IMR-90 (cell line): ENCODE measurements at regions not wholly inside any gene's neighbourhood (a gene's known extent, or its start where the extent isn't known, plus 50 kb on each side); places are given as distances from the start of the nearest gene placed in this dataset.

ENCODE experiments used
- ATAC-seq: fragments of 200-7000 bp; cut with Tn5 transposase; 2 replicates; pipeline ENCODE4 v1.9.1; 2020; ENCODE audit warnings: low read depth, mild to moderate bottlenecking, moderate library complexity
- BruUV-seq: library from RNA; stranded (reverse); fragments of 400-500 nt; replicated peaks from 2 replicates; lab custom pipeline; 2021; lab: Mats Ljungman, UMichigan
- CTCF ChIA-PET: fragments of 300-600 bp; formaldehyde crosslinking; extraction: SDS; loops from one replicate; lab custom pipeline; 2021; ENCODE audit warnings: antibody characterized with exemption; lab: Yijun Ruan, JAX
- POLR2A ChIA-PET: fragments of 300-600 bp; sonication (Branson Sonifier 250); formaldehyde crosslinking; loops from one replicate; lab custom pipeline; 2022; ENCODE audit warnings: antibody characterized with exemption; ENCODE audit not compliant: unreplicated experiment; lab: Charles Lee
- DNase-seq: peaks from one replicate; pipeline ENCODE4 v3.0.0; 2013
- H2AFZ ChIP-seq: replicated peaks from 2 replicates; pipeline ENCODE3; 2013; ENCODE audit warnings: low read length, mild to moderate bottlenecking; ENCODE audit not compliant: poor library complexity
- H2AK5ac ChIP-seq: 2 replicates; pipeline ENCODE4 v1.6.1; 2013; ENCODE audit warnings: low read depth, low read length, inconsistent platforms
- H2AK9ac ChIP-seq: replicated peaks from 2 replicates; pipeline ENCODE3; 2013; ENCODE audit warnings: mild to moderate bottlenecking, low read depth, low read length, moderate library complexity; ENCODE audit not compliant: poor library complexity
- H2BK120ac ChIP-seq: 2 replicates; pipeline ENCODE4 v1.6.1; 2013; ENCODE audit warnings: low read depth, low read length, inconsistent platforms
- H2BK15ac ChIP-seq: 3 replicates; pipeline ENCODE4 v1.6.1; 2013; ENCODE audit warnings: low read depth, low read length, inconsistent platforms
- H2BK20ac ChIP-seq: 2 replicates; pipeline ENCODE4 v1.6.1; 2013; ENCODE audit warnings: low read depth, mild to moderate bottlenecking, inconsistent platforms, low read length, moderate library complexity
- H2BK5ac ChIP-seq: 2 replicates; pipeline ENCODE4 v1.6.1; 2013; ENCODE audit warnings: mild to moderate bottlenecking, low read depth, low read length, inconsistent platforms; ENCODE audit not compliant: poor library complexity, severe bottlenecking
- H3K14ac ChIP-seq: replicated peaks from 2 replicates; pipeline ENCODE4 v1.6.1; 2013; ENCODE audit warnings: low read depth, low read length, inconsistent platforms
- H3K18ac ChIP-seq: 2 replicates; pipeline ENCODE4 v1.6.1; 2013; ENCODE audit warnings: low read depth, low read length, control low read depth
- H3K23ac ChIP-seq: 2 replicates; pipeline ENCODE4 v1.6.1; 2013; ENCODE audit warnings: low read depth, low read length, inconsistent platforms
- H3K27ac ChIP-seq: 2 replicates; pipeline ENCODE4 v1.5.1; 2013; ENCODE audit warnings: mild to moderate bottlenecking, control low read depth, low read length; ENCODE audit not compliant: insufficient read depth
- H3K27me3 ChIP-seq: 2 replicates; pipeline ENCODE4 v1.6.1; 2013; ENCODE audit warnings: low read length; ENCODE audit not compliant: control insufficient read depth, insufficient read depth
- H3K36me3 ChIP-seq: 2 replicates; pipeline ENCODE4 v1.6.1; 2013; ENCODE audit warnings: low read length, mixed read lengths; ENCODE audit not compliant: control insufficient read depth, insufficient read depth
- H3K4ac ChIP-seq: 2 replicates; pipeline ENCODE4 v1.6.1; 2013; ENCODE audit warnings: low read depth, low read length, inconsistent platforms
- H3K4me1 ChIP-seq: 2 replicates; pipeline ENCODE4 v1.6.1; 2013; ENCODE audit warnings: low read length, mixed read lengths; ENCODE audit not compliant: control insufficient read depth, insufficient read depth
- H3K4me2 ChIP-seq: 2 replicates; pipeline ENCODE4 v1.6.1; 2013; ENCODE audit warnings: low read depth, mild to moderate bottlenecking, control low read depth, low read length, moderate library complexity
- H3K4me3 ChIP-seq: 2 replicates; pipeline ENCODE4 v1.5.1; 2013; ENCODE audit warnings: low read depth, mild to moderate bottlenecking, control low read depth, low read length, moderate library complexity; ENCODE audit not compliant: insufficient read depth
- H3K56ac ChIP-seq: 2 replicates; pipeline ENCODE4 v1.6.1; 2013; ENCODE audit warnings: low read length, inconsistent platforms; ENCODE audit not compliant: insufficient read depth; ENCODE audit errors: extremely low read depth
- H3K79me1 ChIP-seq, 2 experiments: 2 replicates each; pipeline ENCODE4 v1.6.1; 2013; ENCODE audit warnings: low read length in 2 of 2, inconsistent platforms in 1 of 2, low read depth in 1 of 2
- H3K9ac ChIP-seq: 2 replicates; pipeline ENCODE4 v1.6.1; 2013; ENCODE audit warnings: low read depth, low read length, control low read depth
- H3K9me1 ChIP-seq: 2 replicates; pipeline ENCODE4 v1.6.1; 2013; ENCODE audit warnings: low read length, inconsistent platforms; ENCODE audit not compliant: insufficient read depth
- H3K9me3 ChIP-seq: 2 replicates; pipeline ENCODE4 v1.6.1; 2013; ENCODE audit warnings: low read length; ENCODE audit not compliant: control insufficient read depth, insufficient read depth
- H4K20me1 ChIP-seq: 2 replicates; pipeline ENCODE4 v1.6.1; 2013; ENCODE audit warnings: low read length, inconsistent platforms; ENCODE audit not compliant: insufficient read depth
- H4K5ac ChIP-seq: 2 replicates; pipeline ENCODE4 v1.6.1; 2013; ENCODE audit warnings: mild to moderate bottlenecking, low read depth, low read length, control low read depth
- H4K8ac ChIP-seq, 2 experiments: 2 replicates each; pipeline ENCODE4 v1.6.1; 2013; ENCODE audit warnings: low read depth in 2 of 2, low read length in 2 of 2, control low read depth in 1 of 2, inconsistent platforms in 1 of 2
- H4K91ac ChIP-seq: 2 replicates; pipeline ENCODE4 v1.6.1; 2013; ENCODE audit warnings: low read depth, low read length, inconsistent platforms; ENCODE audit not compliant: insufficient read depth
- BHLHE40 ChIP-seq: fragments of 150-350 bp; IDR thresholded peaks from 2 replicates; pipeline ENCODE4 v1.6.1; 2016; ENCODE audit warnings: mild to moderate bottlenecking, low read depth, low read length
- CEBPB ChIP-seq: IDR thresholded peaks from 2 replicates; pipeline ENCODE4 v1.6.1; 2012; ENCODE audit warnings: low read depth, low read length, improper control_type of control experiment
- CHD1 ChIP-seq: IDR thresholded peaks from 2 replicates; pipeline ENCODE4 v1.6.1; 2012; ENCODE audit warnings: low read depth, low read length, improper control_type of control experiment
- FOS ChIP-seq: fragments of 150-350 bp; IDR thresholded peaks from 2 replicates; pipeline ENCODE4 v1.6.1; 2016; ENCODE audit warnings: low read depth, low read length
- MAFK ChIP-seq: IDR thresholded peaks from 2 replicates; pipeline ENCODE4 v1.6.1; 2012; ENCODE audit warnings: low read depth, low read length, improper control_type of control experiment
- MAZ ChIP-seq: IDR thresholded peaks from 2 replicates; pipeline ENCODE4 v1.6.1; 2012; ENCODE audit warnings: low read depth, mild to moderate bottlenecking, low read length, improper control_type of control experiment, moderate library complexity, borderline replicate concordance
- MXI1 ChIP-seq: IDR thresholded peaks from 2 replicates; pipeline ENCODE4 v1.6.1; 2012; ENCODE audit warnings: low read depth, mild to moderate bottlenecking, low read length, moderate library complexity, borderline replicate concordance
- POLR2A ChIP-seq: IDR thresholded peaks from 2 replicates; pipeline ENCODE4 v1.6.1; 2012; ENCODE audit warnings: mild to moderate bottlenecking, low read depth, low read length
- RAD21 ChIP-seq: IDR thresholded peaks from 2 replicates; pipeline ENCODE4 v1.6.1; 2012; ENCODE audit warnings: low read length, improper control_type of control experiment
- RCOR1 ChIP-seq: IDR thresholded peaks from 2 replicates; pipeline ENCODE4 v1.6.1; 2012; ENCODE audit warnings: mild to moderate bottlenecking, low read length, improper control_type of control experiment; ENCODE audit not compliant: insufficient replicate concordance
- RFX5 ChIP-seq: IDR thresholded peaks from 2 replicates; pipeline ENCODE4 v1.8.0; 2012; ENCODE audit warnings: low read depth, mild to moderate bottlenecking, low read length, moderate library complexity
- SMC3 ChIP-seq: fragments of 150-350 bp; IDR thresholded peaks from 2 replicates; pipeline ENCODE4 v1.6.1; 2016; ENCODE audit warnings: low read depth, mild to moderate bottlenecking, antibody characterized with exemption, low read length, moderate library complexity
- USF2 ChIP-seq: fragments of 150-350 bp; IDR thresholded peaks from 2 replicates; pipeline ENCODE4 v1.6.1; 2017; ENCODE audit warnings: mild to moderate bottlenecking, antibody characterized with exemption, low read length, low read depth
- WGBS, 2 experiments: methylation state at CpG; one replicate each; pipeline versions ENCODE4 v1.1.5 to v1.1.7; 2013; ENCODE audit warnings: missing lambda C conversion rate in 2 of 2; ENCODE audit not compliant: insufficient read length in 1 of 2; ENCODE audit errors: extremely low coverage in 2 of 2; 5-methylcytosine and 5-hydroxymethylcytosine counted together
- dilution Hi-C: fragments of 300-500 bp; cut with HindIII; formaldehyde crosslinking; loops from one replicate; pipeline ENCODE4 v1.14.3; 2018; ENCODE audit warnings: low sequenced_read_pairs; ENCODE audit not compliant: unreplicated experiment
- in situ Hi-C: fragments of 300-500 bp; cut with MboI; formaldehyde crosslinking; loops from 3 replicates; pipeline ENCODE4 v1.14.3; 2019; ENCODE audit warnings: low sequenced_read_pairs, inconsistent platforms, mixed read lengths
- intact Hi-C: fragments of 100-400 bp; cut with micrococcal nuclease; formaldehyde crosslinking; loops from 2 replicates; pipeline ENCODE4 v1.10.0; 2022
- TF ChIP-seq, protein P1 (sequence below): fragments of 150-350 bp; IDR thresholded peaks from 2 replicates; pipeline ENCODE4 v1.6.1; 2016; ENCODE audit warnings: low read depth, mild to moderate bottlenecking, low read length, moderate library complexity, borderline replicate concordance
- TF ChIP-seq, protein P2 (sequence below): conservative IDR thresholded peaks from 2 replicates; pipeline ENCODE4 v1.5.1; 2012; ENCODE audit warnings: mild to moderate bottlenecking, low read depth, low read length, improper control_type of control experiment

- H4K5ac ChIP-seq: no peak overlapping the region
- no TSS peak for BruUV-seq
- WGBS, 2 experiments: no CpG with 5 or more reads among the region's 4 CpGs
- no peaks in the 10 kb centered on the region for H3K27me3 ChIP-seq
- no peak overlapping the region for H2BK5ac ChIP-seq
- intact Hi-C loops: no loop called here
- H2AK9ac ChIP-seq: no peak overlapping the region
- H2BK20ac ChIP-seq: no peak overlapping the region
- no peak for DNase-seq
- POLR2A ChIA-PET: no interaction called here
- in situ Hi-C loops: no loop called here
- no peak overlapping the region for H3K9ac ChIP-seq
- no peaks in the 10 kb centered on the region for H4K20me1 ChIP-seq
- H3K4me1 ChIP-seq: no peaks in the 10 kb centered on the region
- no peak overlapping the region for H3K56ac ChIP-seq
- H4K8ac ChIP-seq: no peak overlapping the region
- no peak overlapping the region for H2BK15ac ChIP-seq
- ATAC-seq: no peak
- no peak overlapping the region for H3K4ac ChIP-seq
- H3K27ac ChIP-seq: no peak overlapping the region
- no peaks in the 10 kb centered on the region for H3K79me1 ChIP-seq
- H3K36me3 ChIP-seq: no peaks in the 10 kb centered on the region
- CTCF ChIA-PET: no interaction called here
- no peak overlapping the region for H2BK120ac ChIP-seq
- no peak overlapping the region for H4K91ac ChIP-seq
- H2AK5ac ChIP-seq: no peak overlapping the region
- H3K14ac ChIP-seq: no peak overlapping the region
- TF ChIP-seq FOS (no peak), RCOR1 (no peak), MAFK (no peak), CHD1 (no peak), SMC3 (no peak), MAZ (no peak), USF2 (no peak), POLR2A (no peak), RFX5 (no peak), RAD21 (no peak), BHLHE40 (no peak), MXI1 (no peak), CEBPB (no peak)
- TF ChIP-seq, protein P1, sequence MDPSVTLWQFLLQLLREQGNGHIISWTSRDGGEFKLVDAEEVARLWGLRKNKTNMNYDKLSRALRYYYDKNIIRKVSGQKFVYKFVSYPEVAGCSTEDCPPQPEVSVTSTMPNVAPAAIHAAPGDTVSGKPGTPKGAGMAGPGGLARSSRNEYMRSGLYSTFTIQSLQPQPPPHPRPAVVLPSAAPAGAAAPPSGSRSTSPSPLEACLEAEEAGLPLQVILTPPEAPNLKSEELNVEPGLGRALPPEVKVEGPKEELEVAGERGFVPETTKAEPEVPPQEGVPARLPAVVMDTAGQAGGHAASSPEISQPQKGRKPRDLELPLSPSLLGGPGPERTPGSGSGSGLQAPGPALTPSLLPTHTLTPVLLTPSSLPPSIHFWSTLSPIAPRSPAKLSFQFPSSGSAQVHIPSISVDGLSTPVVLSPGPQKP: no peak
- TF ChIP-seq, protein P2, sequence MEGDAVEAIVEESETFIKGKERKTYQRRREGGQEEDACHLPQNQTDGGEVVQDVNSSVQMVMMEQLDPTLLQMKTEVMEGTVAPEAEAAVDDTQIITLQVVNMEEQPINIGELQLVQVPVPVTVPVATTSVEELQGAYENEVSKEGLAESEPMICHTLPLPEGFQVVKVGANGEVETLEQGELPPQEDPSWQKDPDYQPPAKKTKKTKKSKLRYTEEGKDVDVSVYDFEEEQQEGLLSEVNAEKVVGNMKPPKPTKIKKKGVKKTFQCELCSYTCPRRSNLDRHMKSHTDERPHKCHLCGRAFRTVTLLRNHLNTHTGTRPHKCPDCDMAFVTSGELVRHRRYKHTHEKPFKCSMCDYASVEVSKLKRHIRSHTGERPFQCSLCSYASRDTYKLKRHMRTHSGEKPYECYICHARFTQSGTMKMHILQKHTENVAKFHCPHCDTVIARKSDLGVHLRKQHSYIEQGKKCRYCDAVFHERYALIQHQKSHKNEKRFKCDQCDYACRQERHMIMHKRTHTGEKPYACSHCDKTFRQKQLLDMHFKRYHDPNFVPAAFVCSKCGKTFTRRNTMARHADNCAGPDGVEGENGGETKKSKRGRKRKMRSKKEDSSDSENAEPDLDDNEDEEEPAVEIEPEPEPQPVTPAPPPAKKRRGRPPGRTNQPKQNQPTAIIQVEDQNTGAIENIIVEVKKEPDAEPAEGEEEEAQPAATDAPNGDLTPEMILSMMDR: no peak
- H2AFZ ChIP-seq: no peak overlapping the region
- no peaks in the 10 kb centered on the region for H3K9me1 ChIP-seq
- H3K18ac ChIP-seq: no peak overlapping the region
- no peak overlapping the region for H3K4me2 ChIP-seq
- dilution Hi-C loops: no loop called here
- H3K23ac ChIP-seq: no peak overlapping the region
- H3K9me3 ChIP-seq: peaks cover 6% of the 10 kb centered on the region; the same call in 1 of the 2 replicates
- H3K4me3 ChIP-seq: no peak overlapping the region
Observed at GRCh38 chr16:79715061-79715460, 114.5 kb upstream of the MAF start.
